ENCODE measurements at regions not wholly inside any gene's neighbourhood (a gene's known extent, or its start where the extent isn't known, plus 50 kb on each side); places are given as distances from the start of the nearest gene placed in this dataset.
A peak's percentile ranks its signal among the peaks of the same experiment; 100 is the strongest.

GRCh38 chr11:45024846-45025588, 74.3 kb upstream of the TP53I11 start:
- ATAC-seq: no peak
- H3K9me3 ChIP-seq: no peaks in the 10 kb centered on the region
- 76% methylated on average over 4 of the region's 4 CpGs for WGBS (ENCODE audit: missing lambda C conversion rate)
- H3K27ac ChIP-seq: no peak overlapping the region
- TF ChIP-seq GATA3 (IDR thresholded peaks at IDR 0.05; ENCODE audit: borderline replicate concordance) (no peak), ZFP36 (IDR thresholded peaks at IDR 0.05; ENCODE audit: borderline replicate concordance, partially characterized antibody) (peak; percentile 44), CEBPB (IDR thresholded peaks at IDR 0.05) (no peak)
- POLR2A ChIA-PET: no interaction called here
- no peak for FAIRE-seq
- no peak overlapping the region for H3K4me3 ChIP-seq
- DNase-seq (ENCODE audit: low read depth in 1 of 2, low spot score in 1 of 2): no peak
- no peaks in the 10 kb centered on the region for H3K4me1 ChIP-seq
- CTCF ChIA-PET: interaction anchor here (0.9 to 2.0 kb wide), 5 partner anchors 9 to 98 kb away, joined by 3 to 7 read pairs (median 3); no protein-coding TSS in a partner anchor
- H3K4me2 ChIP-seq: no peak overlapping the region

DNA sequence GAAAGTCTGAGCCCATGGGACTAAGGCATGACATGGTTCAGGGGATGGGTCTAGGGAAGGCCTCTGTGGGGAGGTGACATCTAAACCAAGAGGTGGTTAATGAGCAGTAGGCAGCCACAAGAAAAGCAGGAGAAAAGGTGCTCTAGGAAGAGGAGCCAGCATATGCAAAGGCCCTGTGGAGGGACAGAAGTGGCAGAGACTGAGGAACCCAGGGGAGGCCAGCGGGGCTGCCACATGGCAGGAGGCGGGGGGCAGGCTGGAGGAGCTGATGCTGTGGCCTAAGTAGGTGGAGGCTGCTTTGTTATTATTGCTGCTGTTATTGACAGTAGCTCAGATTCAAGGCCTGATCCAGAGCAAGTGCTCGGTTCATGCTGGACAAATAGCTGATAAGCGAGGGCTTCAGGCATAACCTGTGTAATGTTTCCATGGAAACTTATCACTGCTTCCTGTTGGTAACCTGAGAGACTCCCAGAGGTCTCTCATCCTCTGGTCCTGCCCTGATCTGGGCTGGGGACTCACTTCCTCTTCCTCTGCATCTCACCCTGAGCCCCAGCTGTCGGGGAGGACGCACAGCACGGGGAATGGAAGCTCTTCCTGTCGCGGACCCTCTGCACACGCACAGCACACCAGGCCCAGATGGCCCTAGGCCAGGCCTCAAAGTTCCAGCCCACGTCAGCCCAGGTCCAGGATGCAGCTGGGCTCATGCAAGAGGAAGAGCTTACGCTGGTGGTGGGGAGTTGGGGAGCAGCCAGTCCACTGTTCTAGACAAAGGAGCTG, 75.2 kb upstream of the TP53I11 start:
- Histone ChIP-seq H3K9me3 (no peaks in the 10 kb centered on the region), H3K4me2 (no peak overlapping the region), H3K4me3 (no peak overlapping the region), H3K4me1 (no peaks in the 10 kb centered on the region), H3K27ac (no peak overlapping the region)
- ATAC-seq (peak in 1 of 2 experiments; percentile 56; a peak in 3 of 6 replicates), FAIRE-seq (no peak), DNase-seq (ENCODE audit: low read depth in 1 of 2, low spot score in 1 of 2) (no peak)
- ChIA-PET POLR2A (no interaction called here), CTCF (interaction anchor here (0.9 to 2.2 kb wide), 6 partner anchors 8 to 99 kb away, joined by 3 to 7 read pairs (median 4); no protein-coding TSS in a partner anchor)
- 72% methylated on average over 5 of the region's 12 CpGs for WGBS (ENCODE audit: missing lambda C conversion rate)
- no peak for TF ChIP-seq CEBPB (IDR thresholded peaks at IDR 0.05)
- no peak for TF ChIP-seq MAZ (IDR thresholded peaks at IDR 0.05; ENCODE audit: borderline replicate concordance, low read depth, low read length)
- TF ChIP-seq KDM1A (IDR thresholded peaks at IDR 0.05; ENCODE audit: low read depth): no peak
- no peak for TF ChIP-seq ZFP36 (IDR thresholded peaks at IDR 0.05; ENCODE audit: borderline replicate concordance, partially characterized antibody)
- TF ChIP-seq, protein P1, sequence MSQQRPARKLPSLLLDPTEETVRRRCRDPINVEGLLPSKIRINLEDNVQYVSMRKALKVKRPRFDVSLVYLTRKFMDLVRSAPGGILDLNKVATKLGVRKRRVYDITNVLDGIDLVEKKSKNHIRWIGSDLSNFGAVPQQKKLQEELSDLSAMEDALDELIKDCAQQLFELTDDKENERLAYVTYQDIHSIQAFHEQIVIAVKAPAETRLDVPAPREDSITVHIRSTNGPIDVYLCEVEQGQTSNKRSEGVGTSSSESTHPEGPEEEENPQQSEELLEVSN (IDR thresholded peaks at IDR 0.05; ENCODE audit: borderline replicate concordance, low read depth): no peak
- no peak for TF ChIP-seq CHD2 (IDR thresholded peaks at IDR 0.05; ENCODE audit: low read length, partially characterized antibody)
- TF ChIP-seq TP53 (CRISPR knock-in tag; IDR thresholded peaks at IDR 0.05): no peak
- no peak for TF ChIP-seq SMC3 (IDR thresholded peaks at IDR 0.05)
- TF ChIP-seq NFE2L2 (conservative IDR thresholded peaks at IDR 0.05; ENCODE audit: low read length): no peak
- no peak for TF ChIP-seq RAD21 (conservative IDR thresholded peaks at IDR 0.05 in 1 of 2, IDR thresholded peaks at IDR 0.05 in 1 of 2)
- no peak for TF ChIP-seq PHF8 (IDR thresholded peaks at IDR 0.05; ENCODE audit: borderline replicate concordance, low read depth)
- TF ChIP-seq ZSCAN20 (CRISPR knock-in tag; IDR thresholded peaks at IDR 0.05): no peak
- no peak for TF ChIP-seq MYC (IDR thresholded peaks at IDR 0.05; ENCODE audit: borderline replicate concordance, low read length)
- TF ChIP-seq CBX2 (IDR thresholded peaks at IDR 0.05; ENCODE audit: borderline replicate concordance, low read depth): no peak
- no peak for TF ChIP-seq HDAC2 (IDR thresholded peaks at IDR 0.05)
- no peak for TF ChIP-seq EHF (CRISPR knock-in tag; IDR thresholded peaks at IDR 0.05)
- TF ChIP-seq, protein P2, sequence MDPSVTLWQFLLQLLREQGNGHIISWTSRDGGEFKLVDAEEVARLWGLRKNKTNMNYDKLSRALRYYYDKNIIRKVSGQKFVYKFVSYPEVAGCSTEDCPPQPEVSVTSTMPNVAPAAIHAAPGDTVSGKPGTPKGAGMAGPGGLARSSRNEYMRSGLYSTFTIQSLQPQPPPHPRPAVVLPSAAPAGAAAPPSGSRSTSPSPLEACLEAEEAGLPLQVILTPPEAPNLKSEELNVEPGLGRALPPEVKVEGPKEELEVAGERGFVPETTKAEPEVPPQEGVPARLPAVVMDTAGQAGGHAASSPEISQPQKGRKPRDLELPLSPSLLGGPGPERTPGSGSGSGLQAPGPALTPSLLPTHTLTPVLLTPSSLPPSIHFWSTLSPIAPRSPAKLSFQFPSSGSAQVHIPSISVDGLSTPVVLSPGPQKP (IDR thresholded peaks at IDR 0.05; ENCODE audit: low read depth, low read length): no peak
- no peak for TF ChIP-seq EHMT2 (IDR thresholded peaks at IDR 0.05; ENCODE audit: low read depth)

- Histone ChIP-seq H3K27ac (no peak overlapping the region), H3K4me1 (no peaks in the 10 kb centered on the region), H3K9me3 (no peaks in the 10 kb centered on the region), H3K4me3 (no peak overlapping the region), H3K4me2 (no peak overlapping the region)
- 71% methylated on average over 6 of the region's 6 CpGs for WGBS (ENCODE audit: missing lambda C conversion rate)
- ChIA-PET POLR2A (no interaction called here), CTCF (interaction anchor here (1.0 to 2.2 kb wide), 6 partner anchors 20 to 100 kb away, joined by 3 to 7 read pairs (median 5); no protein-coding TSS in a partner anchor)
- no peak for DNase-seq (ENCODE audit: low read depth in 1 of 2, low spot score in 1 of 2)
- ATAC-seq: no peak
- FAIRE-seq: no peak
- TF ChIP-seq, protein P3, sequence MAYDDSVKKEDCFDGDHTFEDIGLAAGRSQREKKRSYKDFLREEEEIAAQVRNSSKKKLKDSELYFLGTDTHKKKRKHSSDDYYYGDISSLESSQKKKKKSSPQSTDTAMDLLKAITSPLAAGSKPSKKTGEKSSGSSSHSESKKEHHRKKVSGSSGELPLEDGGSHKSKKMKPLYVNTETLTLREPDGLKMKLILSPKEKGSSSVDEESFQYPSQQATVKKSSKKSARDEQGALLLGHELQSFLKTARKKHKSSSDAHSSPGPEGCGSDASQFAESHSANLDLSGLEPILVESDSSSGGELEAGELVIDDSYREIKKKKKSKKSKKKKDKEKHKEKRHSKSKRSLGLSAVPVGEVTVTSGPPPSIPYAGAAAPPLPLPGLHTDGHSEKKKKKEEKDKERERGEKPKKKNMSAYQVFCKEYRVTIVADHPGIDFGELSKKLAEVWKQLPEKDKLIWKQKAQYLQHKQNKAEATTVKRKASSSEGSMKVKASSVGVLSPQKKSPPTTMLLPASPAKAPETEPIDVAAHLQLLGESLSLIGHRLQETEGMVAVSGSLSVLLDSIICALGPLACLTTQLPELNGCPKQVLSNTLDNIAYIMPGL (CRISPR knock-in tag; IDR thresholded peaks at IDR 0.05; ENCODE audit: borderline replicate concordance): no peak
- no peak for TF ChIP-seq ZNF302 (CRISPR knock-in tag; IDR thresholded peaks at IDR 0.05)
- no peak for TF ChIP-seq CHD4 (IDR thresholded peaks at IDR 0.05; ENCODE audit: borderline replicate concordance)
- TF ChIP-seq, protein P2 (IDR thresholded peaks at IDR 0.05; ENCODE audit: low read depth, low read length): no peak
- TF ChIP-seq POLR2AphosphoS2 (conservative IDR thresholded peaks at IDR 0.05; ENCODE audit: low read length): no peak
- TF ChIP-seq, protein P4, sequence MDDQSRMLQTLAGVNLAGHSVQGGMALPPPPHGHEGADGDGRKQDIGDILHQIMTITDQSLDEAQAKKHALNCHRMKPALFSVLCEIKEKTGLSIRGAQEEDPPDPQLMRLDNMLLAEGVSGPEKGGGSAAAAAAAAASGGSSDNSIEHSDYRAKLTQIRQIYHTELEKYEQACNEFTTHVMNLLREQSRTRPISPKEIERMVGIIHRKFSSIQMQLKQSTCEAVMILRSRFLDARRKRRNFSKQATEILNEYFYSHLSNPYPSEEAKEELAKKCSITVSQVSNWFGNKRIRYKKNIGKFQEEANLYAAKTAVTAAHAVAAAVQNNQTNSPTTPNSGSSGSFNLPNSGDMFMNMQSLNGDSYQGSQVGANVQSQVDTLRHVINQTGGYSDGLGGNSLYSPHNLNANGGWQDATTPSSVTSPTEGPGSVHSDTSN (IDR thresholded peaks at IDR 0.05): no peak
- TF ChIP-seq RCOR1 (IDR thresholded peaks at IDR 0.05; ENCODE audit: low read depth, low read length): no peak
- TF ChIP-seq BHLHE40 (IDR thresholded peaks at IDR 0.05; ENCODE audit: low read depth, low read length): no peak
- TF ChIP-seq POLR2A (IDR thresholded peaks at IDR 0.05; ENCODE audit: low read length): no peak
- TF ChIP-seq TP53 (CRISPR knock-in tag; IDR thresholded peaks at IDR 0.05): no peak
Measured at GRCh38 chr11:45026835-45027234, 76.2 kb upstream of the TP53I11 start.

Measured in A549 (cell line).